HG03108 (cell line): ENCODE measurements at regions not wholly inside any gene's neighbourhood (a gene's known extent, or its start where the extent isn't known, plus 50 kb on each side); places are given as distances from the start of the nearest gene placed in this dataset.

ENCODE experiments used
- ATAC-seq: cut with Tn5 transposase; IDR thresholded peaks from one replicate; pipeline ENCODE4 v1.9.1; 2021; ENCODE audit warnings: moderate library complexity; ENCODE audit not compliant: unreplicated experiment

- no peak for ATAC-seq
These were observed 183.9 kb upstream of the LPP start for GRCh38 chr3:187970106-187970505.

- ATAC-seq: no peak
These were observed 182.3 kb upstream of the LPP start for GRCh38 chr3:187971629-187972028.

GRCh38 chr3:187972454-187972853, 181.5 kb upstream of the LPP start:
- no peak for ATAC-seq

- no peak for ATAC-seq
These were observed 179.7 kb upstream of the LPP start for GRCh38 chr3:187973977-187974870.

GRCh38 chr3:187974871-187975271, 179.1 kb upstream of the LPP start:
- ATAC-seq: no peak

- ATAC-seq: no peak
These were observed 178.2 kb upstream of the LPP start for GRCh38 chr3:187975561-187976364.

GRCh38 chr3:187976365-187976900, 177.5 kb upstream of the LPP start:
- no peak for ATAC-seq

- ATAC-seq: no peak
These were observed 176.3 kb upstream of the LPP start for GRCh38 chr3:187977659-187978058.

GRCh38 chr3:187978433-187979011, 175.4 kb upstream of the LPP start:
- no peak for ATAC-seq

- ATAC-seq: no peak
These were observed 174.4 kb upstream of the LPP start for GRCh38 chr3:187979564-187979963.

- no peak for ATAC-seq
These were observed 173.1 kb upstream of the LPP start for GRCh38 chr3:187980861-187981260.

GRCh38 chr3:187982142-187982541, 171.8 kb upstream of the LPP start:
- ATAC-seq: no peak

- ATAC-seq: no peak
These were observed 170.4 kb upstream of the LPP start for GRCh38 chr3:187983484-187984124.

GRCh38 chr3:187985647-187986046, 168.3 kb upstream of the LPP start:
- no peak for ATAC-seq

- ATAC-seq: no peak
These were observed 167.4 kb upstream of the LPP start for GRCh38 chr3:187986514-187986934.

- ATAC-seq: no peak
These were observed 166.8 kb upstream of the LPP start for GRCh38 chr3:187987187-187987586.

GRCh38 chr3:187987924-187988323, 166.0 kb upstream of the LPP start:
- ATAC-seq: no peak

- ATAC-seq: no peak
These were observed 164.3 kb upstream of the LPP start for GRCh38 chr3:187989575-187990153.

GRCh38 chr3:187992609-187993008, 161.3 kb upstream of the LPP start:
- no peak for ATAC-seq

- ATAC-seq: no peak
These were observed 159.5 kb upstream of the LPP start for GRCh38 chr3:187994221-187995042.
